ENCODE measurements at regions not wholly inside any gene's neighbourhood (a gene's known extent, or its start where the extent isn't known, plus 50 kb on each side); places are given as distances from the start of the nearest gene placed in this dataset.

DNA sequence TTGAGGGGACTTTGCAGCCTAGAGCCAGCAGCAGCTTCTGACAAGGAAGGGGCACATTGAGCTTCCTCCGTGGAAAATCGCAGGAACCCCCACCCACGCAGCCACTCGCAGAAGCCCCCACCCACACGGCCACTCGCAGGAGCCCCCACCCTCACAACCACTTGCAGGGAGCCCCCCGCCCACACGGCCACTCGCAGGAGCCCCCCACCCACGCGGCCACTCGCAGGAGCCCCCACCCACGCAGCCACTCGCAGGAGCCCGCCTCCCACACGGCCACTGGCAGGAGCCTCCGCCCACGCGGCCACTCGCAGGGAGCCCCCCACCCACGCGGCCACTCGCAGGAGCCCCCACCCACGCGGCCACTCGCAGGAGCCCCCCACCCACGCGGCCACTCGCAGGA, 228.4 kb upstream of the CDH4 start:
- POLR2A ChIA-PET = no interaction called here
- in situ Hi-C loops (cut with HindIII; ENCODE audit: low pct_unique_long_range_greater_than_20kb, low sequenced_read_pairs) = no loop called here
- intact Hi-C loops (cut with micrococcal nuclease; ENCODE audit: unreplicated experiment) = no loop called here
- no peak overlapping the region for H3K4me3 ChIP-seq (ENCODE audit: low read depth in 2 of 2, low read length in 2 of 2)
- CTCF ChIA-PET = no interaction called here
- H3K27me3 ChIP-seq (ENCODE audit: control insufficient read depth, insufficient read depth, low read length) = no peaks in the 10 kb centered on the region
- no peaks in the 10 kb centered on the region for H3K4me1 ChIP-seq (ENCODE audit: control insufficient read depth, insufficient read depth, low read length)
- no peak for ATAC-seq
- TF ChIP-seq SIN3A (IDR thresholded peaks at IDR 0.05; ENCODE audit: borderline replicate concordance, insufficient read depth, low read depth, low read length) (no peak), TCF7L2 (IDR thresholded peaks at IDR 0.05; ENCODE audit: low read depth, low read length) (no peak), POLR2AphosphoS5 (IDR thresholded peaks at IDR 0.05; ENCODE audit: low read depth, low read length) (no peak)
- TF ChIP-seq, protein P1, sequence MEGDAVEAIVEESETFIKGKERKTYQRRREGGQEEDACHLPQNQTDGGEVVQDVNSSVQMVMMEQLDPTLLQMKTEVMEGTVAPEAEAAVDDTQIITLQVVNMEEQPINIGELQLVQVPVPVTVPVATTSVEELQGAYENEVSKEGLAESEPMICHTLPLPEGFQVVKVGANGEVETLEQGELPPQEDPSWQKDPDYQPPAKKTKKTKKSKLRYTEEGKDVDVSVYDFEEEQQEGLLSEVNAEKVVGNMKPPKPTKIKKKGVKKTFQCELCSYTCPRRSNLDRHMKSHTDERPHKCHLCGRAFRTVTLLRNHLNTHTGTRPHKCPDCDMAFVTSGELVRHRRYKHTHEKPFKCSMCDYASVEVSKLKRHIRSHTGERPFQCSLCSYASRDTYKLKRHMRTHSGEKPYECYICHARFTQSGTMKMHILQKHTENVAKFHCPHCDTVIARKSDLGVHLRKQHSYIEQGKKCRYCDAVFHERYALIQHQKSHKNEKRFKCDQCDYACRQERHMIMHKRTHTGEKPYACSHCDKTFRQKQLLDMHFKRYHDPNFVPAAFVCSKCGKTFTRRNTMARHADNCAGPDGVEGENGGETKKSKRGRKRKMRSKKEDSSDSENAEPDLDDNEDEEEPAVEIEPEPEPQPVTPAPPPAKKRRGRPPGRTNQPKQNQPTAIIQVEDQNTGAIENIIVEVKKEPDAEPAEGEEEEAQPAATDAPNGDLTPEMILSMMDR (IDR thresholded peaks at IDR 0.05) = no peak
- TF ChIP-seq, protein P2, sequence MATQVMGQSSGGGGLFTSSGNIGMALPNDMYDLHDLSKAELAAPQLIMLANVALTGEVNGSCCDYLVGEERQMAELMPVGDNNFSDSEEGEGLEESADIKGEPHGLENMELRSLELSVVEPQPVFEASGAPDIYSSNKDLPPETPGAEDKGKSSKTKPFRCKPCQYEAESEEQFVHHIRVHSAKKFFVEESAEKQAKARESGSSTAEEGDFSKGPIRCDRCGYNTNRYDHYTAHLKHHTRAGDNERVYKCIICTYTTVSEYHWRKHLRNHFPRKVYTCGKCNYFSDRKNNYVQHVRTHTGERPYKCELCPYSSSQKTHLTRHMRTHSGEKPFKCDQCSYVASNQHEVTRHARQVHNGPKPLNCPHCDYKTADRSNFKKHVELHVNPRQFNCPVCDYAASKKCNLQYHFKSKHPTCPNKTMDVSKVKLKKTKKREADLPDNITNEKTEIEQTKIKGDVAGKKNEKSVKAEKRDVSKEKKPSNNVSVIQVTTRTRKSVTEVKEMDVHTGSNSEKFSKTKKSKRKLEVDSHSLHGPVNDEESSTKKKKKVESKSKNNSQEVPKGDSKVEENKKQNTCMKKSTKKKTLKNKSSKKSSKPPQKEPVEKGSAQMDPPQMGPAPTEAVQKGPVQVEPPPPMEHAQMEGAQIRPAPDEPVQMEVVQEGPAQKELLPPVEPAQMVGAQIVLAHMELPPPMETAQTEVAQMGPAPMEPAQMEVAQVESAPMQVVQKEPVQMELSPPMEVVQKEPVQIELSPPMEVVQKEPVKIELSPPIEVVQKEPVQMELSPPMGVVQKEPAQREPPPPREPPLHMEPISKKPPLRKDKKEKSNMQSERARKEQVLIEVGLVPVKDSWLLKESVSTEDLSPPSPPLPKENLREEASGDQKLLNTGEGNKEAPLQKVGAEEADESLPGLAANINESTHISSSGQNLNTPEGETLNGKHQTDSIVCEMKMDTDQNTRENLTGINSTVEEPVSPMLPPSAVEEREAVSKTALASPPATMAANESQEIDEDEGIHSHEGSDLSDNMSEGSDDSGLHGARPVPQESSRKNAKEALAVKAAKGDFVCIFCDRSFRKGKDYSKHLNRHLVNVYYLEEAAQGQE (IDR thresholded peaks at IDR 0.05; ENCODE audit: insufficient read depth in 1 of 2, low read depth in 2 of 2, low read length in 1 of 2) = no peak
- no peak overlapping the region for H3K27ac ChIP-seq (ENCODE audit: low read length)
- H3K9me3 ChIP-seq (ENCODE audit: control insufficient read depth, insufficient read depth, low read depth, low read length) = no peaks in the 10 kb centered on the region
- DNase-seq (ENCODE audit: low read depth, low spot score) = no peak
- no peaks in the 10 kb centered on the region for H3K36me3 ChIP-seq (ENCODE audit: control insufficient read depth, insufficient read depth, low read length)
- BruUV-seq (replicated peaks) = no TSS peak

DNA sequence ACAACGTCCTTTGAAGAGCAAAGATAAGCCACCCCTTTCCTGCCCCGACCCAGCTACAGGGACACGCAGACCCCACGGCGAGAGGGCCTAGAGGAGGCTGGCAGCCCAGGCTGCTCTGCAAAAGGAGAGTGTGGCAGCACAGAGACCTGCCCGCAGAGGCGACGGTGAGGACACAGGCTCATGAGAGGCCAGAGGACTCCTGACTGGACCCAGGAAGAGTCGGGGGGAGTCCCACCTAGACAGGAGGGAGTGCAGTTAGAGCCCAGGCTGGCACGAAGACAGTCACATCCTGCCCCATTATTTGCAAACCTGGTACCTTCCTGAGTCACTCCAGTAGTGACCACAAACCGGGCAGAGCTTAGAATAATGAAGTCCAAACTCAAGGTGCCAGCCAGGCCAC, 227.7 kb upstream of the CDH4 start:
- no peak overlapping the region for H3K27ac ChIP-seq (ENCODE audit: low read length)
- POLR2A ChIA-PET = no interaction called here
- in situ Hi-C loops (cut with HindIII; ENCODE audit: low pct_unique_long_range_greater_than_20kb, low sequenced_read_pairs) (no loop called here), intact Hi-C loops (cut with micrococcal nuclease; ENCODE audit: unreplicated experiment) (no loop called here)
- no peaks in the 10 kb centered on the region for H3K9me3 ChIP-seq (ENCODE audit: control insufficient read depth, insufficient read depth, low read depth, low read length)
- TF ChIP-seq, protein P1 (IDR thresholded peaks at IDR 0.05) = no peak
- TF ChIP-seq, protein P2 (IDR thresholded peaks at IDR 0.05; ENCODE audit: insufficient read depth in 1 of 2, low read depth in 2 of 2, low read length in 1 of 2) = no peak
- TF ChIP-seq SIN3A (IDR thresholded peaks at IDR 0.05; ENCODE audit: borderline replicate concordance, insufficient read depth, low read depth, low read length) = no peak
- TF ChIP-seq TCF7L2 (IDR thresholded peaks at IDR 0.05; ENCODE audit: low read depth, low read length) = no peak
- TF ChIP-seq POLR2AphosphoS5 (IDR thresholded peaks at IDR 0.05; ENCODE audit: low read depth, low read length) = no peak
- no peaks in the 10 kb centered on the region for H3K36me3 ChIP-seq (ENCODE audit: control insufficient read depth, insufficient read depth, low read length)
- H3K4me1 ChIP-seq (ENCODE audit: control insufficient read depth, insufficient read depth, low read length) = no peaks in the 10 kb centered on the region
- H3K27me3 ChIP-seq (ENCODE audit: control insufficient read depth, insufficient read depth, low read length) = no peaks in the 10 kb centered on the region
- ATAC-seq (no peak), DNase-seq (ENCODE audit: low read depth, low spot score) (no peak)
- BruUV-seq (replicated peaks) = no TSS peak
- CTCF ChIA-PET = no interaction called here
- no peak overlapping the region for H3K4me3 ChIP-seq (ENCODE audit: low read depth in 2 of 2, low read length in 2 of 2)

Measured in Panc1 (cell line).